Neutrophil (primary cell): ENCODE measurements at regions not wholly inside any gene's neighbourhood (a gene's known extent, or its start where the extent isn't known, plus 50 kb on each side); places are given as distances from the start of the nearest gene placed in this dataset.

Source experiments
- H3K27ac ChIP-seq: fragments of 200-600 bp; sonication (generic); 2 replicates; pipeline ENCODE4 v1.5.1; 2016; ENCODE audit warnings: mild to moderate bottlenecking, moderate library complexity
- H3K27me3 ChIP-seq: fragments of 200-600 bp; sonication (generic); 2 replicates; pipeline ENCODE4 v1.6.0; 2016; ENCODE audit warnings: mild to moderate bottlenecking
- H3K36me3 ChIP-seq: fragments of 200-600 bp; sonication (generic); 2 replicates; pipeline ENCODE4 v1.5.1; 2017
- H3K4me1 ChIP-seq, 2 experiments: fragments of 200-600 bp in 1 of 2; sonication (generic) in 1 of 2; 1 replicate in 1 of 2; 2 replicates in 1 of 2; pipeline versions ENCODE4 v1.5.1 to v1.6.1; 2013 to 2016; ENCODE audit warnings: low read depth in 1 of 2, low read length in 1 of 2, mild to moderate bottlenecking in 1 of 2, moderate library complexity in 1 of 2; ENCODE audit not compliant: control insufficient read depth in 1 of 2, insufficient read depth in 1 of 2
- H3K4me3 ChIP-seq, 2 experiments: fragments of 200-600 bp in 1 of 2; sonication (generic) in 1 of 2; 1 replicate in 1 of 2; 2 replicates in 1 of 2; pipeline ENCODE4 v1.5.1; 2013 to 2016; ENCODE audit warnings: low read depth in 1 of 2, low read length in 1 of 2, mild to moderate bottlenecking in 1 of 2, moderate library complexity in 1 of 2
- H3K9me3 ChIP-seq: fragments of 200-600 bp; sonication (generic); 2 replicates; pipeline ENCODE4 v1.5.1; 2016
- CTCF ChIP-seq: fragments of 200-600 bp; sonication (generic); IDR thresholded peaks from 2 replicates; pipeline ENCODE4 v1.5.1; 2016; ENCODE audit warnings: antibody characterized with exemption

GRCh38 chr18:77461062-77461688, 211.5 kb downstream of the GALR1 start:
- TF ChIP-seq CTCF, result no peak
- Histone ChIP-seq H3K27ac (no peak overlapping the region), H3K9me3 (no peaks in the 10 kb centered on the region), H3K27me3 (no peaks in the 10 kb centered on the region), H3K36me3 (no peaks in the 10 kb centered on the region), H3K4me1 (no peaks in the 10 kb centered on the region), H3K4me3 (no peak overlapping the region)

- Histone ChIP-seq H3K4me3 (no peak overlapping the region), H3K27me3 (no peaks in the 10 kb centered on the region), H3K36me3 (no peaks in the 10 kb centered on the region), H3K4me1 (no peaks in the 10 kb centered on the region), H3K9me3 (no peaks in the 10 kb centered on the region), H3K27ac (no peak overlapping the region)
- TF ChIP-seq CTCF, result no peak
Measured at GRCh38 chr18:77464917-77465316, 215.3 kb downstream of the GALR1 start.

GRCh38 chr18:77466890-77467289, 217.2 kb downstream of the GALR1 start:
- Histone ChIP-seq H3K9me3 (no peaks in the 10 kb centered on the region), H3K4me3 (no peak overlapping the region), H3K36me3 (no peaks in the 10 kb centered on the region), H3K27me3 (no peaks in the 10 kb centered on the region), H3K27ac (no peak overlapping the region), H3K4me1 (no peaks in the 10 kb centered on the region)
- no peak for TF ChIP-seq CTCF

GRCh38 chr18:77469131-77469530, 219.5 kb downstream of the GALR1 start:
- Histone ChIP-seq H3K27ac (no peak overlapping the region), H3K4me3 (no peak overlapping the region), H3K4me1 (no peaks in the 10 kb centered on the region), H3K36me3 (no peaks in the 10 kb centered on the region), H3K27me3 (no peaks in the 10 kb centered on the region), H3K9me3 (no peaks in the 10 kb centered on the region)
- TF ChIP-seq CTCF, result no peak

- H3K27me3 ChIP-seq, result no peaks in the 10 kb centered on the region
- no peak for TF ChIP-seq CTCF
- no peak overlapping the region for H3K4me3 ChIP-seq
- no peaks in the 10 kb centered on the region for H3K36me3 ChIP-seq
- H3K27ac ChIP-seq, result no peak overlapping the region
- H3K9me3 ChIP-seq, result no peaks in the 10 kb centered on the region
- H3K4me1 ChIP-seq, result no peaks in the 10 kb centered on the region
Measured at GRCh38 chr18:77470569-77471413, 221.1 kb downstream of the GALR1 start.
